ENCODE measurements at regions not wholly inside any gene's neighbourhood (a gene's known extent, or its start where the extent isn't known, plus 50 kb on each side); places are given as distances from the start of the nearest gene placed in this dataset.

GRCh38 chr2:34747643-34748042 is 1148.5 kb upstream of the FAM98A start:
- ChIA-PET POLR2A (ENCODE audit: low non-redundant PET) (no interaction called here), CTCF (no interaction called here)
- no peaks in the 10 kb centered on the region for H3K9me3 ChIP-seq (ENCODE audit: low read depth, low read length, poor library complexity, severe bottlenecking)
- H3K27me3 ChIP-seq (replicated peaks; ENCODE audit: insufficient read depth, low read depth, low read length, poor library complexity), result no peaks in the 10 kb centered on the region
- intact Hi-C loops (cut with micrococcal nuclease; ENCODE audit: unreplicated experiment), result no loop called here
- H3K4me1 ChIP-seq (ENCODE audit: insufficient read depth, low read length, poor library complexity, severe bottlenecking), result no peaks in the 10 kb centered on the region
- DNase-seq (ENCODE audit: low spot score), result no peak
- no peak overlapping the region for H3K27ac ChIP-seq (ENCODE audit: low read depth, low read length, poor library complexity, severe bottlenecking)
- no TSS peak for BruUV-seq (replicated peaks)
- no peak for TF ChIP-seq EZH2 (IDR thresholded peaks at IDR 0.05; ENCODE audit: borderline replicate concordance, low read depth, low read length, poor library complexity, severe bottlenecking)
- TF ChIP-seq CTCF (conservative IDR thresholded peaks at IDR 0.05; ENCODE audit: low read depth, low read length), result no peak
- H3K4me3 ChIP-seq (ENCODE audit: low read depth, low read length, poor library complexity, severe bottlenecking), result no peak overlapping the region
- H3K36me3 ChIP-seq (ENCODE audit: insufficient read depth, low read length, poor library complexity, severe bottlenecking), result no peaks in the 10 kb centered on the region

- H3K27ac ChIP-seq (ENCODE audit: low read depth, low read length, poor library complexity, severe bottlenecking), result no peak overlapping the region
- TF ChIP-seq EZH2 (IDR thresholded peaks at IDR 0.05; ENCODE audit: borderline replicate concordance, low read depth, low read length, poor library complexity, severe bottlenecking), result no peak
- peak; percentile 63 for TF ChIP-seq CTCF (conservative IDR thresholded peaks at IDR 0.05; ENCODE audit: low read depth, low read length)
- ChIA-PET CTCF (no interaction called here), POLR2A (ENCODE audit: low non-redundant PET) (no interaction called here)
- no peaks in the 10 kb centered on the region for H3K9me3 ChIP-seq (ENCODE audit: low read depth, low read length, poor library complexity, severe bottlenecking)
- H3K4me1 ChIP-seq (ENCODE audit: insufficient read depth, low read length, poor library complexity, severe bottlenecking), result no peaks in the 10 kb centered on the region
- no peaks in the 10 kb centered on the region for H3K27me3 ChIP-seq (replicated peaks; ENCODE audit: insufficient read depth, low read depth, low read length, poor library complexity)
- DNase-seq (ENCODE audit: low spot score), result peak; percentile 5
- intact Hi-C loops (cut with micrococcal nuclease; ENCODE audit: unreplicated experiment), result loop anchor here (5.0 kb wide), 2 partner anchors 641 to 1066 kb away; no protein-coding TSS in a partner anchor
- no peaks in the 10 kb centered on the region for H3K36me3 ChIP-seq (ENCODE audit: insufficient read depth, low read length, poor library complexity, severe bottlenecking)
- H3K4me3 ChIP-seq (ENCODE audit: low read depth, low read length, poor library complexity, severe bottlenecking), result no peak overlapping the region
- BruUV-seq (replicated peaks), result no TSS peak
Observed at GRCh38 chr2:34738691-34739090, 1139.6 kb upstream of the FAM98A start.

GRCh38 chr2:34737146-34737545 is 1138.0 kb upstream of the FAM98A start:
- intact Hi-C loops (cut with micrococcal nuclease; ENCODE audit: unreplicated experiment), result loop anchor here (5.0 kb wide), 2 partner anchors 640 to 1065 kb away; no protein-coding TSS in a partner anchor
- no peak overlapping the region for H3K4me3 ChIP-seq (ENCODE audit: low read depth, low read length, poor library complexity, severe bottlenecking)
- no peaks in the 10 kb centered on the region for H3K9me3 ChIP-seq (ENCODE audit: low read depth, low read length, poor library complexity, severe bottlenecking)
- TF ChIP-seq CTCF (conservative IDR thresholded peaks at IDR 0.05; ENCODE audit: low read depth, low read length) (no peak), EZH2 (IDR thresholded peaks at IDR 0.05; ENCODE audit: borderline replicate concordance, low read depth, low read length, poor library complexity, severe bottlenecking) (no peak)
- no peak for DNase-seq (ENCODE audit: low spot score)
- no peaks in the 10 kb centered on the region for H3K4me1 ChIP-seq (ENCODE audit: insufficient read depth, low read length, poor library complexity, severe bottlenecking)
- ChIA-PET POLR2A (ENCODE audit: low non-redundant PET) (no interaction called here), CTCF (interaction anchor here (0.6 kb wide), 1 partner anchor 378 kb away, joined by 3 read pairs; no protein-coding TSS in a partner anchor)
- no TSS peak for BruUV-seq (replicated peaks)
- H3K27ac ChIP-seq (ENCODE audit: low read depth, low read length, poor library complexity, severe bottlenecking), result no peak overlapping the region
- H3K27me3 ChIP-seq (replicated peaks; ENCODE audit: insufficient read depth, low read depth, low read length, poor library complexity), result no peaks in the 10 kb centered on the region
- H3K36me3 ChIP-seq (ENCODE audit: insufficient read depth, low read length, poor library complexity, severe bottlenecking), result no peaks in the 10 kb centered on the region
